ENCODE measurements at regions not wholly inside any gene's neighbourhood (a gene's known extent, or its start where the extent isn't known, plus 50 kb on each side); places are given as distances from the start of the nearest gene placed in this dataset.

DNA sequence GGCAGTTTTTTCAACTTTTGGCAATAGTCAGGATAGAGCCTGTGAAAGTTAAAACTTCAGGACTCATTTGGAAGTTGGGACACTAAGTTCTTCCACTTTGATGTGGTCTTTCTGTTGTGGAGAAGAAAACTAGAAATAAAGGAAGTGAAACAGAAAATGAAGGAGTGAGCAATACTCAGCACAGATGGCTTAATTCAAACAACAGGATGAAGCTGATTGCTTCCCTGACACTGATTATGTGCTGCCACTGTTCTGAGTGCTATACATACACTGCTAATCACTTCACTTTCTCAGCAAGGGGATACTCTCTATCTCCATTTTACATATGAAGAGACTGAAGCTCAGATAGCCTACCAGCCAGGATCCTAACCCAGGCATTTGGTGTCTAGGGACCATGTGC is 235.1 kb upstream of the CPEB2 start:
- H3K4me1 ChIP-seq (ENCODE audit: insufficient read depth, low read length), result no peaks in the 10 kb centered on the region
- no peaks in the 10 kb centered on the region for H3K9me3 ChIP-seq (ENCODE audit: insufficient read depth, low read depth, low read length)
- H3K9ac ChIP-seq (ENCODE audit: low read depth, low read length), result no peak overlapping the region
- H3K36me3 ChIP-seq (ENCODE audit: insufficient read depth, low read depth, low read length), result no peaks in the 10 kb centered on the region
- H3K4me3 ChIP-seq (ENCODE audit: low read length), result no peak overlapping the region
- H3K27me3 ChIP-seq (ENCODE audit: insufficient read depth, low read length), result no peaks in the 10 kb centered on the region; the same call in 1 of the 2 replicates
- H3K27ac ChIP-seq (ENCODE audit: low read length), result no peak overlapping the region

DNA sequence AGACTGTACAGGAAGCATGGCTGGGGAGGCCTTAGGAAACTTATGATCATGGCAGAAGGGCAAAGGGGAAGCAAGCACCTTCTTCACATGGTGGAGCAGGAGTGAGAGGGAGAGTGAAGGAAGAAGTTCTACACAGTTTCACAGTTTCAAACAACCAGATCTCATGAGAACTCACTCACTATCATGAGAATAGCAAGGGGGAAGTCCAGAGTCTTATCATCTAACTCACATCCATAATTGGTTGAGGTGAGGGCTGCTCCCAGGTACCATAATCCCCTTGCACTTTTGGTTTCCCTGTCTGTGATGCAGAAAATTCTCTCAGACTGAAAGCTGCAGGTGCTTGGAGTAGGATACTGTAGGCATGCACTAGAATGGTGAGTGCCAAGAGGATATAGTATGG is 233.8 kb upstream of the CPEB2 start:
- Histone ChIP-seq H3K27me3 (ENCODE audit: insufficient read depth, low read length) (no peaks in the 10 kb centered on the region; the same call in 1 of the 2 replicates), H3K9ac (ENCODE audit: low read depth, low read length) (no peak overlapping the region), H3K4me1 (ENCODE audit: insufficient read depth, low read length) (no peaks in the 10 kb centered on the region), H3K4me3 (ENCODE audit: low read length) (no peak overlapping the region), H3K27ac (ENCODE audit: low read length) (no peak overlapping the region), H3K9me3 (ENCODE audit: insufficient read depth, low read depth, low read length) (no peaks in the 10 kb centered on the region), H3K36me3 (ENCODE audit: insufficient read depth, low read depth, low read length) (no peaks in the 10 kb centered on the region)

- Histone ChIP-seq H3K27ac (ENCODE audit: low read length) (no peak overlapping the region), H3K27me3 (ENCODE audit: insufficient read depth, low read length) (no peaks in the 10 kb centered on the region; the same call in 1 of the 2 replicates), H3K4me3 (ENCODE audit: low read length) (no peak overlapping the region), H3K9me3 (ENCODE audit: insufficient read depth, low read depth, low read length) (no peaks in the 10 kb centered on the region), H3K4me1 (ENCODE audit: insufficient read depth, low read length) (no peaks in the 10 kb centered on the region), H3K9ac (ENCODE audit: low read depth, low read length) (no peak overlapping the region), H3K36me3 (ENCODE audit: insufficient read depth, low read depth, low read length) (no peaks in the 10 kb centered on the region)
Observed at GRCh38 chr4:14769993-14770392, 232.3 kb upstream of the CPEB2 start.

- no peaks in the 10 kb centered on the region for H3K36me3 ChIP-seq (ENCODE audit: insufficient read depth, low read depth, low read length)
- no peaks in the 10 kb centered on the region for H3K9me3 ChIP-seq (ENCODE audit: insufficient read depth, low read depth, low read length)
- H3K27me3 ChIP-seq (ENCODE audit: insufficient read depth, low read length), result no peaks in the 10 kb centered on the region; the same call in 1 of the 2 replicates
- no peaks in the 10 kb centered on the region for H3K4me1 ChIP-seq (ENCODE audit: insufficient read depth, low read length)
- no peak overlapping the region for H3K9ac ChIP-seq (ENCODE audit: low read depth, low read length)
- H3K4me3 ChIP-seq (ENCODE audit: low read length), result no peak overlapping the region
- no peak overlapping the region for H3K27ac ChIP-seq (ENCODE audit: low read length)
Observed at GRCh38 chr4:14771094-14771493, 231.2 kb upstream of the CPEB2 start.

GRCh38 chr4:14771504-14772175 is 230.6 kb upstream of the CPEB2 start:
- Histone ChIP-seq H3K36me3 (ENCODE audit: insufficient read depth, low read depth, low read length) (no peaks in the 10 kb centered on the region), H3K27me3 (ENCODE audit: insufficient read depth, low read length) (no peaks in the 10 kb centered on the region; the same call in 1 of the 2 replicates), H3K27ac (ENCODE audit: low read length) (no peak overlapping the region), H3K9ac (ENCODE audit: low read depth, low read length) (no peak overlapping the region), H3K4me3 (ENCODE audit: low read length) (no peak overlapping the region), H3K4me1 (ENCODE audit: insufficient read depth, low read length) (no peaks in the 10 kb centered on the region), H3K9me3 (ENCODE audit: insufficient read depth, low read depth, low read length) (no peaks in the 10 kb centered on the region)

GRCh38 chr4:14772388-14772787 is 229.9 kb upstream of the CPEB2 start:
- Histone ChIP-seq H3K4me1 (ENCODE audit: insufficient read depth, low read length) (no peaks in the 10 kb centered on the region), H3K9ac (ENCODE audit: low read depth, low read length) (no peak overlapping the region), H3K9me3 (ENCODE audit: insufficient read depth, low read depth, low read length) (no peaks in the 10 kb centered on the region)

DNA sequence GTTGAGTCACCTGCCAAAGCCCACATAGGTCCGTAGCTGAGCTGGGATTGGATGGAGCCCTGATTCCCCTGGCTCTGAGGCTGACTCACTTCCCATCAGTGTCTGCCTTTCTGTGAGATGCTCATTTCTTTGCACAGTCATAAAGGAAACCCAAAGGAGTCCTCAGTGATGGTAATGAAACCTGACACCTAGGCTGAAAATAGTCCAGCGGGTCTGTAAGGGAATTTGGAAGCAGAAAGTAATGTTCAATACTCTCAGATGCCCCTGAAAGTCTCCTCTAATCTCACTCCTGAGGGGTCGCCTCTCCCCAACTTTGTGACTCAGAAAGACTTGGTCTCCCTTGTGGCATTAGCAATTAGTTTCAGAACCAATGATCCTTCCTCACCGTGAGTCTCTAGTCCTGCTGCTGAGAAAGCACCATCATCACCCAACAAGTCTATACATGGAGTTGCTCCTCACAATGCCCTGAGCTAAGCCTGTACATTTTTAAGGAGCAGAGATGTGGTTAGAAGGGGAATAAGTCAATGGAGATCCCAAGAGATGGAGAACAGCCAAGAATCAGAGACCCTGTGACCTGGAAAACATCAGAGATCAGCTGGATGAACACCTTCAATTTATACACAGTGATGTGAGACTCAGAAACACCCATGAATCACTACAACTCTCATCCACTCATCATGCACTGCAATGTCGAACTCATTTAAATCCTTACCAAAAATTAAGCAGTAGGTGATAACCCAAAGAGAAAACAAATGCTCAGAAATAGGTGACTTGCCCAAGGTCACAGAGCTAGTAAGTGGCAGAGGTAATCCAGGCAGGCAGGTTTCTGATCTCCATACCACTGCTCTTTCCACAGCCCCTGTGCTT is 219.0 kb upstream of the CPEB2 start:
- Histone ChIP-seq H3K27me3 (ENCODE audit: insufficient read depth, low read length) (no peaks in the 10 kb centered on the region), H3K4me3 (ENCODE audit: low read length) (no peak overlapping the region), H3K9ac (ENCODE audit: low read depth, low read length) (no peak overlapping the region), H3K27ac (ENCODE audit: low read length) (no peak overlapping the region), H3K9me3 (ENCODE audit: insufficient read depth, low read depth, low read length) (peaks cover 2% of the 10 kb centered on the region; the same call in 1 of the 2 replicates), H3K36me3 (ENCODE audit: insufficient read depth, low read depth, low read length) (no peaks in the 10 kb centered on the region), H3K4me1 (ENCODE audit: insufficient read depth, low read length) (no peaks in the 10 kb centered on the region)

More at GRCh38 chr4:14772388-14772787, 229.9 kb upstream of the CPEB2 start:
- no peaks in the 10 kb centered on the region for H3K36me3 ChIP-seq (ENCODE audit: insufficient read depth, low read depth, low read length)
- no peak overlapping the region for H3K27ac ChIP-seq (ENCODE audit: low read length)
- H3K4me3 ChIP-seq (ENCODE audit: low read length), result no peak overlapping the region
- no peaks in the 10 kb centered on the region; the same call in 1 of the 2 replicates for H3K27me3 ChIP-seq (ENCODE audit: insufficient read depth, low read length)

GRCh38 chr4:14787221-14787620 is 215.1 kb upstream of the CPEB2 start:
- Histone ChIP-seq H3K4me3 (ENCODE audit: low read length) (no peak overlapping the region), H3K9me3 (ENCODE audit: insufficient read depth, low read depth, low read length) (peaks cover 7% of the 10 kb centered on the region; the same call in 1 of the 2 replicates), H3K27ac (ENCODE audit: low read length) (no peak overlapping the region), H3K4me1 (ENCODE audit: insufficient read depth, low read length) (no peaks in the 10 kb centered on the region), H3K9ac (ENCODE audit: low read depth, low read length) (no peak overlapping the region), H3K36me3 (ENCODE audit: insufficient read depth, low read depth, low read length) (no peaks in the 10 kb centered on the region), H3K27me3 (ENCODE audit: insufficient read depth, low read length) (no peaks in the 10 kb centered on the region)

DNA sequence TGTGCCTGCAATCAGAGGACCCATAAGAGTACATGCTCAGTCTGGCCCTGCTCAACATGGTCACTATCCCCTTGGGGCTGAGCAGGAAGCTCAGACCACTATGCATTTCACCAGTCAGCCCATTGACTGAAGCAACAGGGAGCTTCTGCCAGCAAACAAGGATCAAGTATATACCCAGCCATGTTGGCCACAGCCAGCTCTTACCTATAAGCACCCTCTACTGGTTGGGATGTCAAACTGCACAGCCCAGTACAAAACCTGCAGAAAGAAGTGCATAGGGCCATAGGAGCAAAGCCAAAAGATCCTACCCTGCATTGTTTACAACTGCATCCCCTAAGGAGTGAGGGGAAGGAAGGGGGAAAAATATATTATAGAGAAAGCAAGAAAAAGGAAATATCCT is 214.4 kb upstream of the CPEB2 start:
- Histone ChIP-seq H3K4me3 (ENCODE audit: low read length) (no peak overlapping the region), H3K27me3 (ENCODE audit: insufficient read depth, low read length) (no peaks in the 10 kb centered on the region), H3K27ac (ENCODE audit: low read length) (no peak overlapping the region), H3K9ac (ENCODE audit: low read depth, low read length) (no peak overlapping the region), H3K4me1 (ENCODE audit: insufficient read depth, low read length) (no peaks in the 10 kb centered on the region), H3K9me3 (ENCODE audit: insufficient read depth, low read depth, low read length) (peaks cover 7% of the 10 kb centered on the region; the same call in 1 of the 2 replicates), H3K36me3 (ENCODE audit: insufficient read depth, low read depth, low read length) (no peaks in the 10 kb centered on the region)

GRCh38 chr4:14790494-14790893 is 211.8 kb upstream of the CPEB2 start:
- Histone ChIP-seq H3K9me3 (ENCODE audit: insufficient read depth, low read depth, low read length) (peaks cover 7% of the 10 kb centered on the region; the same call in 1 of the 2 replicates), H3K27me3 (ENCODE audit: insufficient read depth, low read length) (no peaks in the 10 kb centered on the region), H3K4me1 (ENCODE audit: insufficient read depth, low read length) (no peaks in the 10 kb centered on the region), H3K27ac (ENCODE audit: low read length) (no peak overlapping the region), H3K4me3 (ENCODE audit: low read length) (no peak overlapping the region), H3K9ac (ENCODE audit: low read depth, low read length) (no peak overlapping the region), H3K36me3 (ENCODE audit: insufficient read depth, low read depth, low read length) (no peaks in the 10 kb centered on the region)

DNA sequence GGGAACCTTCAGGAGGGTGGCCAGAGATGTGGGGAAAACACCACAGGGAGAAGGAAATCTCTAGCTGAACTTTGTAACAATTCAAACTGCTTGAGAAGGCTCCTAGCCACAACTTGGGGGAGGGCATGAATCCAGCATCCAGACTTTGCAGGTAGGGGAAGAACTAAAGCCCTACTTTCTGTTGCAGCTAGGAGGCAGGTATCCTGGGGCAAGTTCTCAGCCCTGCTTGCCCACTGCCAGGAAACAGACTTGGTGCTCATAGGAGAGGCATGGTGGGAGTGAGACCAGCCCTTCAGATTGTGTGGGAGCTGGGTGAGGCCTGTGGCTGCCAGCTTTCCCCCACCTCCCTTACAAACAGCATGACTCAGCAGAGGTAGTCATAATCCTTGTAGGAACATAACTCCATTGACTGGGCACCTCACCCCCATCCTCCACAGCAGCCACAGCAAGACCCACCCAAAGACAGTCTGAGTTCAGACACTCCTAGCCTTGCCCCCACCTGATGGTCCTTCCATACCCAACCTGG is 209.5 kb upstream of the CPEB2 start:
- Histone ChIP-seq H3K27me3 (ENCODE audit: insufficient read depth, low read length) (no peaks in the 10 kb centered on the region), H3K4me1 (ENCODE audit: insufficient read depth, low read length) (no peaks in the 10 kb centered on the region), H3K9ac (ENCODE audit: low read depth, low read length) (no peak overlapping the region), H3K27ac (ENCODE audit: low read length) (no peak overlapping the region), H3K9me3 (ENCODE audit: insufficient read depth, low read depth, low read length) (peaks cover 8% of the 10 kb centered on the region; the same call in 1 of the 2 replicates), H3K4me3 (ENCODE audit: low read length) (no peak overlapping the region), H3K36me3 (ENCODE audit: insufficient read depth, low read depth, low read length) (no peaks in the 10 kb centered on the region)
